Neuronal stem cell (in vitro differentiated cells): ENCODE measurements at regions not wholly inside any gene's neighbourhood (a gene's known extent, or its start where the extent isn't known, plus 50 kb on each side); places are given as distances from the start of the nearest gene placed in this dataset.
A peak's percentile ranks its signal among the peaks of the same experiment; 100 is the strongest.

Experiments
- DNase-seq: peaks from one replicate; pipeline ENCODE4 v3.0.0-alpha.2; 2013; ENCODE audit warnings: low spot score
- H2AFZ ChIP-seq: one replicate; pipeline ENCODE4 v1.6.1; 2013; ENCODE audit warnings: mild to moderate bottlenecking, low read length, inconsistent platforms
- H2AK5ac ChIP-seq: 2 replicates; pipeline ENCODE4 v1.6.1; 2013; ENCODE audit warnings: low read depth, mild to moderate bottlenecking, inconsistent platforms, low read length, moderate library complexity, mixed read lengths
- H2BK120ac ChIP-seq: 2 replicates; pipeline ENCODE4 v1.6.1; 2013; ENCODE audit warnings: low read depth, mild to moderate bottlenecking, inconsistent platforms, low read length, moderate library complexity, mixed read lengths
- H2BK12ac ChIP-seq: one replicate; pipeline ENCODE4 v1.6.1; 2013; ENCODE audit warnings: low read length, inconsistent platforms
- H2BK15ac ChIP-seq: 2 replicates; pipeline ENCODE4 v1.6.1; 2013; ENCODE audit warnings: mild to moderate bottlenecking, low read length, inconsistent platforms, mixed read lengths
- H2BK5ac ChIP-seq: one replicate; pipeline ENCODE4 v1.6.1; 2013; ENCODE audit warnings: inconsistent platforms, mild to moderate bottlenecking, low read length, moderate library complexity
- H3K14ac ChIP-seq: one replicate; pipeline ENCODE4 v1.6.1; 2013; ENCODE audit warnings: low read length, inconsistent platforms
- H3K18ac ChIP-seq: 2 replicates; pipeline ENCODE4 v1.6.1; 2013; ENCODE audit warnings: low read length, inconsistent platforms
- H3K23ac ChIP-seq: 2 replicates; pipeline ENCODE4 v1.6.1; 2013; ENCODE audit warnings: low read depth, mild to moderate bottlenecking, mixed read lengths, low read length, inconsistent platforms; ENCODE audit not compliant: poor library complexity
- H3K27ac ChIP-seq: replicated peaks from 3 replicates; pipeline ENCODE4 v1.5.1; 2013; ENCODE audit warnings: low read length, inconsistent platforms
- H3K27me3 ChIP-seq, 3 experiments: 2 replicates each; pipeline ENCODE4 v1.6.1; 2013; ENCODE audit warnings: low read length in 3 of 3, mild to moderate bottlenecking in 2 of 3, inconsistent platforms in 1 of 3, low read depth in 1 of 3, mixed read lengths in 1 of 3, moderate library complexity in 1 of 3; ENCODE audit not compliant: control insufficient read depth in 3 of 3, insufficient read depth in 3 of 3
- H3K36me3 ChIP-seq, 2 donors: replicated peaks in 1 of 2; 2 replicates each; pipeline ENCODE4 v1.6.1; 2013; ENCODE audit warnings: low read length in 2 of 2; ENCODE audit not compliant: control insufficient read depth in 2 of 2, insufficient read depth in 2 of 2
- H3K4ac ChIP-seq: 2 replicates; pipeline ENCODE4 v1.6.1; 2013; ENCODE audit warnings: inconsistent platforms, mild to moderate bottlenecking, low read length, moderate library complexity
- H3K4me1 ChIP-seq, 2 donors: 1 replicate in 1 of 2; 2 replicates in 1 of 2; pipeline ENCODE4 v1.6.1; 2013; ENCODE audit warnings: low read length in 2 of 2, low read depth in 1 of 2; ENCODE audit not compliant: control insufficient read depth in 2 of 2, insufficient read depth in 1 of 2
- H3K4me2 ChIP-seq: one replicate; pipeline ENCODE4 v1.6.1; 2013; ENCODE audit warnings: mild to moderate bottlenecking, low read length, inconsistent platforms; ENCODE audit not compliant: insufficient read depth, poor library complexity, severe bottlenecking
- H3K4me3 ChIP-seq, 2 donors: 2 replicates each; pipeline ENCODE4 v1.5.1; 2013; ENCODE audit warnings: low read length in 2 of 2, mild to moderate bottlenecking in 2 of 2, inconsistent platforms in 1 of 2, moderate library complexity in 1 of 2
- H3K79me1 ChIP-seq: one replicate; pipeline ENCODE4 v1.6.1; 2013; ENCODE audit warnings: low read depth, mild to moderate bottlenecking, inconsistent platforms, low read length, moderate library complexity
- H3K9ac ChIP-seq: one replicate; pipeline ENCODE4 v1.6.1; 2013; ENCODE audit warnings: mild to moderate bottlenecking, low read depth, low read length, inconsistent platforms; ENCODE audit not compliant: poor library complexity
- H3K9me3 ChIP-seq, 2 donors: replicated peaks in 1 of 2; 2 replicates each; pipeline versions ENCODE3 to v1.6.1; 2013; ENCODE audit warnings: low read length in 2 of 2, mild to moderate bottlenecking in 2 of 2, inconsistent platforms in 1 of 2, low read depth in 1 of 2, mixed read lengths in 1 of 2, moderate library complexity in 1 of 2; ENCODE audit not compliant: control insufficient read depth in 2 of 2, insufficient read depth in 1 of 2
- H4K8ac ChIP-seq: one replicate; pipeline ENCODE4 v1.6.1; 2013; ENCODE audit warnings: low read depth, mild to moderate bottlenecking, inconsistent platforms, low read length, moderate library complexity
- H4K91ac ChIP-seq: one replicate; pipeline ENCODE4 v1.6.1; 2013; ENCODE audit warnings: low read length, low read depth, mild to moderate bottlenecking, inconsistent platforms; ENCODE audit not compliant: poor library complexity
- whole genome bisulfite sequencing, 2 donors: extraction: QIAGEN DNeasy Blood & Tissue Kit; methylation state at CpG; one replicate each; pipeline ENCODE4 v1.1.7; 2013; ENCODE audit warnings: missing lambda C conversion rate in 2 of 2, mixed read lengths in 1 of 2; ENCODE audit not compliant: insufficient read length in 2 of 2, insufficient replicate concordance in 1 of 2; ENCODE audit errors: extremely low coverage in 2 of 2; 5-methylcytosine and 5-hydroxymethylcytosine counted together

- no peak overlapping the region for H2AFZ ChIP-seq
- H3K4ac ChIP-seq: no peak overlapping the region
- no peak overlapping the region for H3K27ac ChIP-seq
- no peaks in the 10 kb centered on the region for H3K79me1 ChIP-seq
- H2BK12ac ChIP-seq: no peak overlapping the region
- H3K9me3 ChIP-seq: no peaks in the 10 kb centered on the region
- H4K91ac ChIP-seq: no peak overlapping the region
- H3K4me3 ChIP-seq: no peak overlapping the region
- no peak overlapping the region for H2BK120ac ChIP-seq
- no peak overlapping the region for H2BK15ac ChIP-seq
- DNase-seq: no peak
- no peak overlapping the region for H3K14ac ChIP-seq
- no peaks in the 10 kb centered on the region for H3K27me3 ChIP-seq
- H3K23ac ChIP-seq: no peak overlapping the region
- H2AK5ac ChIP-seq: no peak overlapping the region
- H3K9ac ChIP-seq: no peak overlapping the region
- H3K4me1 ChIP-seq: no peaks in the 10 kb centered on the region
- H3K18ac ChIP-seq: no peak overlapping the region
- no peak overlapping the region for H3K4me2 ChIP-seq
- WGBS, 2 donors: no CpG with 5 or more reads among the region's 3 CpGs
- no peak overlapping the region for H2BK5ac ChIP-seq
- no peak overlapping the region for H4K8ac ChIP-seq
- no peaks in the 10 kb centered on the region for H3K36me3 ChIP-seq
Measured at GRCh38 chr6:51533962-51534361, 553.5 kb downstream of the PKHD1 start.

- H3K4me3 ChIP-seq: no peak overlapping the region
- no peak overlapping the region for H4K91ac ChIP-seq
- no peaks in the 10 kb centered on the region for H3K9me3 ChIP-seq
- no peaks in the 10 kb centered on the region for H3K27me3 ChIP-seq
- H4K8ac ChIP-seq: no peak overlapping the region
- no peaks in the 10 kb centered on the region for H3K4me1 ChIP-seq
- no peak overlapping the region for H2BK120ac ChIP-seq
- no CpG with 5 or more reads among the region's 1 CpG for WGBS, 2 donors
- no peak overlapping the region for H3K4me2 ChIP-seq
- DNase-seq: no peak
- no peak overlapping the region for H2AK5ac ChIP-seq
- no peak overlapping the region for H2BK5ac ChIP-seq
- H3K79me1 ChIP-seq: no peaks in the 10 kb centered on the region
- H2BK12ac ChIP-seq: no peak overlapping the region
- H3K18ac ChIP-seq: no peak overlapping the region
- no peak overlapping the region for H3K9ac ChIP-seq
- no peak overlapping the region for H3K23ac ChIP-seq
- H3K14ac ChIP-seq: no peak overlapping the region
- H2AFZ ChIP-seq: peak overlapping the region; percentile 48
- no peak overlapping the region for H3K4ac ChIP-seq
- H3K27ac ChIP-seq: no peak overlapping the region
- no peaks in the 10 kb centered on the region for H3K36me3 ChIP-seq
- no peak overlapping the region for H2BK15ac ChIP-seq
Measured at GRCh38 chr6:51535327-51535726, 552.1 kb downstream of the PKHD1 start.

GRCh38 chr6:51536728-51537127 lies 550.7 kb downstream of the PKHD1 start:
- H3K4me2 ChIP-seq: no peak overlapping the region
- no peaks in the 10 kb centered on the region for H3K79me1 ChIP-seq
- H4K8ac ChIP-seq: no peak overlapping the region
- DNase-seq: no peak
- H4K91ac ChIP-seq: no peak overlapping the region
- no peak overlapping the region for H3K4ac ChIP-seq
- no peaks in the 10 kb centered on the region for H3K4me1 ChIP-seq
- H2BK15ac ChIP-seq: no peak overlapping the region
- no peak overlapping the region for H3K18ac ChIP-seq
- H3K9me3 ChIP-seq: no peaks in the 10 kb centered on the region
- no peak overlapping the region for H2AFZ ChIP-seq
- H2BK12ac ChIP-seq: no peak overlapping the region
- no peaks in the 10 kb centered on the region for H3K27me3 ChIP-seq
- H2BK120ac ChIP-seq: no peak overlapping the region
- no peak overlapping the region for H3K27ac ChIP-seq
- no peak overlapping the region for H3K23ac ChIP-seq
- WGBS, 2 donors: no CpG with 5 or more reads among the region's 2 CpGs
- H2BK5ac ChIP-seq: no peak overlapping the region
- no peaks in the 10 kb centered on the region for H3K36me3 ChIP-seq
- no peak overlapping the region for H2AK5ac ChIP-seq
- no peak overlapping the region for H3K14ac ChIP-seq
- H3K4me3 ChIP-seq: no peak overlapping the region
- H3K9ac ChIP-seq: no peak overlapping the region

- Histone ChIP-seq H3K27ac (no peak overlapping the region), H3K9ac (no peak overlapping the region), H3K27me3 (no peaks in the 10 kb centered on the region), H4K91ac (no peak overlapping the region), H2BK12ac (no peak overlapping the region), H2BK15ac (no peak overlapping the region), H4K8ac (no peak overlapping the region), H2AFZ (no peak overlapping the region), H3K9me3 (no peaks in the 10 kb centered on the region), H3K4me2 (no peak overlapping the region), H3K36me3 (no peaks in the 10 kb centered on the region), H3K23ac (no peak overlapping the region), H2AK5ac (no peak overlapping the region), H2BK120ac (no peak overlapping the region), H3K4me1 (peaks cover 0 to 2% of the 10 kb centered on the region in 2 donors), H2BK5ac (no peak overlapping the region), H3K4ac (no peak overlapping the region), H3K79me1 (no peaks in the 10 kb centered on the region), H3K14ac (no peak overlapping the region), H3K18ac (no peak overlapping the region), H3K4me3 (no peak overlapping the region)
- no CpG with 5 or more reads among the region's 7 CpGs for WGBS, 2 donors
- DNase-seq: no peak
Measured at GRCh38 chr6:51541847-51542246, 545.6 kb downstream of the PKHD1 start.
